HCT116 (cell line): ENCODE measurements at regions not wholly inside any gene's neighbourhood (a gene's known extent, or its start where the extent isn't known, plus 50 kb on each side); places are given as distances from the start of the nearest gene placed in this dataset.

Source experiments
- ATAC-seq: fragments of 200-7000 bp; cut with Tn5 transposase; 2 replicates; pipeline ENCODE4 v1.9.1; 2020; ENCODE audit warnings: mild to moderate bottlenecking, moderate library complexity
- BruUV-seq: library from RNA; stranded (reverse); fragments of 400-500 nt; replicated peaks from 2 replicates; lab custom pipeline; 2021; lab: Mats Ljungman, UMichigan
- CTCF ChIA-PET: fragments of 300-600 bp; sonication (Branson Sonifier 250); formaldehyde crosslinking; loops from one replicate; lab custom pipeline; 2021; ENCODE audit warnings: antibody characterized with exemption; lab: Charles Lee
- POLR2A ChIA-PET: fragments of 300-600, 350-600 bp; sonication (Branson Sonifier 250); formaldehyde crosslinking; loops from one replicate; lab custom pipeline; 2021; ENCODE audit warnings: antibody characterized with exemption; lab: Charles Lee
- RAD21 ChIA-PET, 2 experiments: fragments of 300-600 bp; sonication (Branson Sonifier 250); formaldehyde crosslinking; loops; one replicate each; lab custom pipeline; 2023; ENCODE audit warnings: low total read pairs in 2 of 2; ENCODE audit not compliant: uncharacterized antibody in 2 of 2, unreplicated experiment in 2 of 2, low non-redundant PET in 1 of 2; lab: Charles Lee
- DNase-seq: peaks from one replicate; pipeline ENCODE4 v3.0.0-alpha.2; 2010; ENCODE audit warnings: low read depth, low spot score
- H2AFZ ChIP-seq: fragments of 200-600 bp; shearing (Covaris generic), sonication (generic); 2 replicates; pipeline ENCODE4 v1.6.1; 2017; ENCODE audit warnings: low read depth, mixed run types, mixed read lengths, antibody characterized with exemption, low read length; ENCODE audit not compliant: poor library complexity, severe bottlenecking
- H3K27ac ChIP-seq: 2 replicates; pipeline ENCODE4 v1.5.1; 2012; ENCODE audit warnings: low read depth, low read length
- H3K27me3 ChIP-seq: fragments of 200-600 bp; sonication (generic); 2 replicates; pipeline ENCODE4 v1.6.1; 2016; ENCODE audit warnings: mixed run types, low read length, mixed read lengths; ENCODE audit not compliant: insufficient read depth
- H3K36me3 ChIP-seq, 2 experiments: fragments of 200-500 bp in 1 of 2; fragments of 200-600 bp in 1 of 2; sonication (Bioruptor generic) in 1 of 2; sonication (generic) in 1 of 2; 2 replicates each; pipeline versions ENCODE4 v1.5.1 to v1.6.1; 2014 to 2016; ENCODE audit warnings: low read length in 2 of 2, inconsistent platforms in 1 of 2, mixed read lengths in 1 of 2, mixed run types in 1 of 2; ENCODE audit not compliant: insufficient read depth in 2 of 2, control insufficient read depth in 1 of 2
- H3K4me1 ChIP-seq, 2 experiments: fragments of 200-600 bp in 1 of 2; sonication (generic) in 1 of 2; 2 replicates each; pipeline versions ENCODE4 v1.5.1 to v1.6.1; 2012 to 2017; ENCODE audit warnings: low read length in 2 of 2, inconsistent platforms in 1 of 2, mild to moderate bottlenecking in 1 of 2, mixed read lengths in 1 of 2, mixed run types in 1 of 2, moderate library complexity in 1 of 2; ENCODE audit not compliant: insufficient read depth in 2 of 2, control insufficient read depth in 1 of 2
- H3K4me2 ChIP-seq: fragments of 200-600 bp; sonication (generic); 2 replicates; pipeline ENCODE4 v1.6.1; 2017; ENCODE audit warnings: mixed run types, low read length, mixed read lengths
- H3K4me3 ChIP-seq, 2 experiments: fragments of 200-600 bp in 1 of 2; sonication (generic) in 1 of 2; replicated peaks in 1 of 2; 2 replicates each; pipeline ENCODE4 v1.5.1; 2011 to 2016; ENCODE audit warnings: low read length in 2 of 2, control low read depth in 1 of 2, low read depth in 1 of 2, mild to moderate bottlenecking in 1 of 2, mixed read lengths in 1 of 2, mixed run types in 1 of 2
- H3K79me2 ChIP-seq: fragments of 200-600 bp; sonication (generic); 2 replicates; pipeline ENCODE4 v1.6.1; 2017; ENCODE audit warnings: mild to moderate bottlenecking, mixed run types, low read length, moderate library complexity, mixed read lengths; ENCODE audit not compliant: insufficient read depth
- H3K9ac ChIP-seq: fragments of 200-600 bp; sonication (generic); 2 replicates; pipeline ENCODE4 v1.6.1; 2016; ENCODE audit warnings: low read length, mixed read lengths
- H3K9me2 ChIP-seq: fragments of 200-600 bp; sonication (generic), shearing (Covaris generic); 2 replicates; pipeline ENCODE4 v1.6.1; 2017; ENCODE audit warnings: mixed run types, mild to moderate bottlenecking, moderate library complexity; ENCODE audit not compliant: insufficient read depth
- H3K9me3 ChIP-seq, 2 experiments: fragments of 200-500 bp in 1 of 2; fragments of 200-600 bp in 1 of 2; sonication (Bioruptor generic) in 1 of 2; sonication (generic) in 1 of 2; 2 replicates each; pipeline ENCODE4 v1.6.1; 2014 to 2017; ENCODE audit warnings: low read length in 2 of 2, mixed read lengths in 2 of 2, inconsistent platforms in 1 of 2, low read depth in 1 of 2, mild to moderate bottlenecking in 1 of 2, mixed run types in 1 of 2, moderate library complexity in 1 of 2; ENCODE audit not compliant: control insufficient read depth in 1 of 2, insufficient read depth in 1 of 2
- H4K20me1 ChIP-seq: fragments of 200-600 bp; sonication (generic), shearing (Covaris generic); 2 replicates; pipeline ENCODE4 v1.6.1; 2017; ENCODE audit warnings: mixed run types, mild to moderate bottlenecking, moderate library complexity; ENCODE audit not compliant: insufficient read depth
- CBX3 ChIP-seq: IDR thresholded peaks from 2 replicates; pipeline ENCODE4 v1.6.1; 2012; ENCODE audit warnings: low read depth
- ELF1 ChIP-seq: IDR thresholded peaks from 2 replicates; pipeline ENCODE4 v1.6.1; 2012; ENCODE audit warnings: low read depth, borderline replicate concordance
- JUND ChIP-seq: IDR thresholded peaks from 2 replicates; pipeline ENCODE4 v1.6.1; 2012
- POLR2A ChIP-seq: IDR thresholded peaks from 2 replicates; pipeline ENCODE4 v1.7.0; 2011; ENCODE audit warnings: borderline replicate concordance; ENCODE audit not compliant: insufficient read depth, insufficient read length; ENCODE audit errors: extremely low read depth
- POLR2AphosphoS5 ChIP-seq: IDR thresholded peaks from 2 replicates; pipeline ENCODE4 v1.6.1; 2011; ENCODE audit warnings: mild to moderate bottlenecking, low read depth, low read length, moderate library complexity
- intact Hi-C: fragments of 100-400 bp; cut with micrococcal nuclease; formaldehyde crosslinking; loops from 2 replicates; pipeline ENCODE4 v1.10.0; 2022
- TF ChIP-seq, protein P1 (sequence below): IDR thresholded peaks from 2 replicates; pipeline ENCODE4 v1.6.1; 2011; ENCODE audit warnings: mild to moderate bottlenecking, low read length, moderate library complexity; ENCODE audit not compliant: insufficient replicate concordance; ENCODE audit errors: extremely low read depth
- TF ChIP-seq, protein P2 (sequence below), 3 experiments: fragments of 200-600 bp in 1 of 3; sonication (generic) in 1 of 3; IDR thresholded peaks in 2 of 3; conservative IDR thresholded peaks in 1 of 3; 2 replicates each; pipeline ENCODE4 v1.5.1; 2012 to 2017; ENCODE audit warnings: low read depth in 2 of 3, low read length in 2 of 3, antibody characterized with exemption in 1 of 3, borderline replicate concordance in 1 of 3, control low read depth in 1 of 3, mild to moderate bottlenecking in 1 of 3, mixed read lengths in 1 of 3, mixed run types in 1 of 3, moderate library complexity in 1 of 3; ENCODE audit not compliant: insufficient read depth in 1 of 3

DNA sequence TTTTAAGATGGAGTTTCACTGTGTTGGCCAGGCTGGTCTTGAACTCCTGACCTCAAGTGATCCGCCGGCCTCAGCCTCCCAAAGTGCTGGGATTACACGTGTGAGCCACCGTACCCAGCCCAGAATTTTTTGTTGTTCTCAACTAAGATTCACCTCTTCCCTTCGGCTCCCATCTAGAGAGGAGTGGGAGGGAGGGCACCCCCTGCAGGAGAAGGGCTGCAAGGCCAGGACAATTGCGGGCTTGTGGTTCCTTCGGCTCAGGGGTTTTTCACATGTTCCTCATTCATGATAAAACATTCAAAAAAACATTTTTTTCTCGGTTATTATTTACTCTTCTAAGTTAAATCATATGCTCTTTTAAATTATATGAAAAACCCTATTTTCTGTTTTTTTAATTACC, 201.1 kb upstream of the LRRC4C start:
- RAD21 ChIA-PET = no interaction called here
- peaks cover 3 to 12% of the 10 kb centered on the region in 2 experiments; a peak in 2 of 4 replicates for H3K9me3 ChIP-seq
- POLR2A ChIA-PET = no interaction called here

DNA sequence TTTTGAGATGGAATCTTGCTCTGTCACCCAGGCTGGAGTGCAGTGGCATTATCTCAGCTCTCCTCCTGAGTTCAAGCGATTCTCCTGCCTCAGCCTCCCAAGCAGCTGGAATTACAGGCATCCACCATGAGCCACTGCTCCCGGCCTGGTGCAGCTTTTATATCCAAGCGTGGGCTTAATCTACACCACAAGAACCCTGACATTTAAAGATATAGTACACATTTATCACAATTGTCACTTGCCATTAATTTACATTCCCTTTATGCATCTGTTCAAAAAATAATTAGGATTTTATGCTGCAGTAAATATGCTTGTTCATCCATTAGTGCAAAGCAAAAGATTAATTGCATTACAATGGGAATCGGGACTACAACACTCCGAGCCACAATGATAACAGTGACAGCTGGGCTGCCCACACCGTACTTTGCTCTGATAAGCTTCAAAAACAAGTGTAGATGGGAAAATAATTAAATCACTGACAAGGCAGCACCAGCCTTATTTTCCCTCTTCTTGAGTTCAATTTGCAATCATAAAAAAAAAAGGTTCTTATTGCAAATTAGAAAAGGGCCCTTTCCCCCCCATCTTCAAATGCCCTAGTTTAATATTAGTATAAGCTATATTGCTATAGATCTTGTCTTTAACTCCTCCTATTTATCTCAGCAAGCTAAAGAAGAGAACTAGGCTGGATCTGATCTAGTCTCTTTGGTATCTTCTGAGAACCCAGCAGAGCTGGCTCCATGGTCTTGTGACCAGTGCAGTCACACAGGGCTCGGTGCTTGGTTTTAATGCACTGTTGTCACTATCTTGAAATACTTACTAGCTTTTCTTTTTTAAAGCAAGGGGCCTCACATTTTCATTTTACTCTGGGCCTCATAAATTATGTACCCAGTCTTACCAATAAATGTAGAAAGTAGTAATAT, 206.2 kb upstream of the LRRC4C start:
- no peaks in the 10 kb centered on the region for H3K4me1 ChIP-seq
- peaks cover 6 to 21% of the 10 kb centered on the region in 2 experiments; a peak in 2 of 4 replicates for H3K9me3 ChIP-seq
- POLR2A ChIA-PET = no interaction called here
- no TSS peak for BruUV-seq
- no peak overlapping the region for H3K9ac ChIP-seq
- CTCF ChIA-PET = no interaction called here
- intact Hi-C loops = no loop called here
- H2AFZ ChIP-seq = no peak overlapping the region
- H3K9me2 ChIP-seq = no peaks in the 10 kb centered on the region
- no peak overlapping the region for H3K27ac ChIP-seq
- RAD21 ChIA-PET = no interaction called here
- no peak overlapping the region for H3K4me2 ChIP-seq
- no peaks in the 10 kb centered on the region for H3K36me3 ChIP-seq
- H3K79me2 ChIP-seq = no peaks in the 10 kb centered on the region
- no peak for TF ChIP-seq CBX3
- no peak for TF ChIP-seq POLR2A
- TF ChIP-seq POLR2AphosphoS5 = no peak
- TF ChIP-seq, protein P1, sequence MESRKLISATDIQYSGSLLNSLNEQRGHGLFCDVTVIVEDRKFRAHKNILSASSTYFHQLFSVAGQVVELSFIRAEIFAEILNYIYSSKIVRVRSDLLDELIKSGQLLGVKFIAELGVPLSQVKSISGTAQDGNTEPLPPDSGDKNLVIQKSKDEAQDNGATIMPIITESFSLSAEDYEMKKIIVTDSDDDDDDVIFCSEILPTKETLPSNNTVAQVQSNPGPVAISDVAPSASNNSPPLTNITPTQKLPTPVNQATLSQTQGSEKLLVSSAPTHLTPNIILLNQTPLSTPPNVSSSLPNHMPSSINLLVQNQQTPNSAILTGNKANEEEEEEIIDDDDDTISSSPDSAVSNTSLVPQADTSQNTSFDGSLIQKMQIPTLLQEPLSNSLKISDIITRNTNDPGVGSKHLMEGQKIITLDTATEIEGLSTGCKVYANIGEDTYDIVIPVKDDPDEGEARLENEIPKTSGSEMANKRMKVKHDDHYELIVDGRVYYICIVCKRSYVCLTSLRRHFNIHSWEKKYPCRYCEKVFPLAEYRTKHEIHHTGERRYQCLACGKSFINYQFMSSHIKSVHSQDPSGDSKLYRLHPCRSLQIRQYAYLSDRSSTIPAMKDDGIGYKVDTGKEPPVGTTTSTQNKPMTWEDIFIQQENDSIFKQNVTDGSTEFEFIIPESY = no peak
- no peak for TF ChIP-seq ELF1
- TF ChIP-seq JUND = no peak
- no peak overlapping the region for H3K4me3 ChIP-seq
- no peak for DNase-seq
- no peaks in the 10 kb centered on the region for H4K20me1 ChIP-seq
- H3K27me3 ChIP-seq = no peaks in the 10 kb centered on the region
- no peak for ATAC-seq

More for the DNA sequence above, 201.1 kb upstream of the LRRC4C start:
- H3K4me1 ChIP-seq = no peaks in the 10 kb centered on the region
- no peaks in the 10 kb centered on the region for H3K27me3 ChIP-seq
- TF ChIP-seq, protein P2, sequence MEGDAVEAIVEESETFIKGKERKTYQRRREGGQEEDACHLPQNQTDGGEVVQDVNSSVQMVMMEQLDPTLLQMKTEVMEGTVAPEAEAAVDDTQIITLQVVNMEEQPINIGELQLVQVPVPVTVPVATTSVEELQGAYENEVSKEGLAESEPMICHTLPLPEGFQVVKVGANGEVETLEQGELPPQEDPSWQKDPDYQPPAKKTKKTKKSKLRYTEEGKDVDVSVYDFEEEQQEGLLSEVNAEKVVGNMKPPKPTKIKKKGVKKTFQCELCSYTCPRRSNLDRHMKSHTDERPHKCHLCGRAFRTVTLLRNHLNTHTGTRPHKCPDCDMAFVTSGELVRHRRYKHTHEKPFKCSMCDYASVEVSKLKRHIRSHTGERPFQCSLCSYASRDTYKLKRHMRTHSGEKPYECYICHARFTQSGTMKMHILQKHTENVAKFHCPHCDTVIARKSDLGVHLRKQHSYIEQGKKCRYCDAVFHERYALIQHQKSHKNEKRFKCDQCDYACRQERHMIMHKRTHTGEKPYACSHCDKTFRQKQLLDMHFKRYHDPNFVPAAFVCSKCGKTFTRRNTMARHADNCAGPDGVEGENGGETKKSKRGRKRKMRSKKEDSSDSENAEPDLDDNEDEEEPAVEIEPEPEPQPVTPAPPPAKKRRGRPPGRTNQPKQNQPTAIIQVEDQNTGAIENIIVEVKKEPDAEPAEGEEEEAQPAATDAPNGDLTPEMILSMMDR (IDR thresholded peaks at IDR 0.05 in 2 of 3, conservative IDR thresholded peaks at IDR 0.05 in 1 of 3; ENCODE audit: borderline replicate concordance in 1 of 3, insufficient read depth in 1 of 3, low read depth in 2 of 3, low read length in 2 of 3) = peak in 1 of 3 experiments; percentile 21; a peak in 2 of 6 replicates
- TF ChIP-seq JUND = no peak
- TF ChIP-seq, all 23 proteins: peak for 1
- no peak overlapping the region for H3K27ac ChIP-seq
- H4K20me1 ChIP-seq = no peaks in the 10 kb centered on the region
- no peak overlapping the region for H3K9ac ChIP-seq
- no peak for ATAC-seq
- no peak overlapping the region for H2AFZ ChIP-seq
- H3K79me2 ChIP-seq = no peaks in the 10 kb centered on the region
- no peak overlapping the region for H3K4me3 ChIP-seq
- H3K4me2 ChIP-seq = no peak overlapping the region
- CTCF ChIA-PET = no interaction called here
- intact Hi-C loops = no loop called here
- no peaks in the 10 kb centered on the region for H3K9me2 ChIP-seq
- BruUV-seq = no TSS peak
- DNase-seq = no peak
- no peaks in the 10 kb centered on the region for H3K36me3 ChIP-seq
